HCT116 (cell line): ENCODE measurements at regions not wholly inside any gene's neighbourhood (a gene's known extent, or its start where the extent isn't known, plus 50 kb on each side); places are given as distances from the start of the nearest gene placed in this dataset.

Experiments used
- ATAC-seq: fragments of 200-7000 bp; cut with Tn5 transposase; 2 replicates; pipeline ENCODE4 v1.9.1; 2020; ENCODE audit warnings: mild to moderate bottlenecking, moderate library complexity
- BruUV-seq: library from RNA; stranded (reverse); fragments of 400-500 nt; replicated peaks from 2 replicates; lab custom pipeline; 2021; lab: Mats Ljungman, UMichigan
- CTCF ChIA-PET: fragments of 300-600 bp; sonication (Branson Sonifier 250); formaldehyde crosslinking; loops from one replicate; lab custom pipeline; 2021; ENCODE audit warnings: antibody characterized with exemption; lab: Charles Lee
- POLR2A ChIA-PET: fragments of 300-600, 350-600 bp; sonication (Branson Sonifier 250); formaldehyde crosslinking; loops from one replicate; lab custom pipeline; 2021; ENCODE audit warnings: antibody characterized with exemption; lab: Charles Lee
- RAD21 ChIA-PET, 2 experiments: fragments of 300-600 bp; sonication (Branson Sonifier 250); formaldehyde crosslinking; loops; one replicate each; lab custom pipeline; 2023; ENCODE audit warnings: low total read pairs in 2 of 2; ENCODE audit not compliant: uncharacterized antibody in 2 of 2, unreplicated experiment in 2 of 2, low non-redundant PET in 1 of 2; lab: Charles Lee
- DNase-seq: peaks from one replicate; pipeline ENCODE4 v3.0.0-alpha.2; 2010; ENCODE audit warnings: low read depth, low spot score
- H2AFZ ChIP-seq: fragments of 200-600 bp; shearing (Covaris generic), sonication (generic); 2 replicates; pipeline ENCODE4 v1.6.1; 2017; ENCODE audit warnings: low read depth, mixed run types, mixed read lengths, antibody characterized with exemption, low read length; ENCODE audit not compliant: poor library complexity, severe bottlenecking
- H3K27ac ChIP-seq: 2 replicates; pipeline ENCODE4 v1.5.1; 2012; ENCODE audit warnings: low read depth, low read length
- H3K27me3 ChIP-seq: fragments of 200-600 bp; sonication (generic); 2 replicates; pipeline ENCODE4 v1.6.1; 2016; ENCODE audit warnings: mixed run types, low read length, mixed read lengths; ENCODE audit not compliant: insufficient read depth
- H3K36me3 ChIP-seq, 2 experiments: fragments of 200-500 bp in 1 of 2; fragments of 200-600 bp in 1 of 2; sonication (Bioruptor generic) in 1 of 2; sonication (generic) in 1 of 2; 2 replicates each; pipeline versions ENCODE4 v1.5.1 to v1.6.1; 2014 to 2016; ENCODE audit warnings: low read length in 2 of 2, inconsistent platforms in 1 of 2, mixed read lengths in 1 of 2, mixed run types in 1 of 2; ENCODE audit not compliant: insufficient read depth in 2 of 2, control insufficient read depth in 1 of 2
- H3K4me1 ChIP-seq, 2 experiments: fragments of 200-600 bp in 1 of 2; sonication (generic) in 1 of 2; 2 replicates each; pipeline versions ENCODE4 v1.5.1 to v1.6.1; 2012 to 2017; ENCODE audit warnings: low read length in 2 of 2, inconsistent platforms in 1 of 2, mild to moderate bottlenecking in 1 of 2, mixed read lengths in 1 of 2, mixed run types in 1 of 2, moderate library complexity in 1 of 2; ENCODE audit not compliant: insufficient read depth in 2 of 2, control insufficient read depth in 1 of 2
- H3K4me2 ChIP-seq: fragments of 200-600 bp; sonication (generic); 2 replicates; pipeline ENCODE4 v1.6.1; 2017; ENCODE audit warnings: mixed run types, low read length, mixed read lengths
- H3K4me3 ChIP-seq, 2 experiments: fragments of 200-600 bp in 1 of 2; sonication (generic) in 1 of 2; replicated peaks in 1 of 2; 2 replicates each; pipeline ENCODE4 v1.5.1; 2011 to 2016; ENCODE audit warnings: low read length in 2 of 2, control low read depth in 1 of 2, low read depth in 1 of 2, mild to moderate bottlenecking in 1 of 2, mixed read lengths in 1 of 2, mixed run types in 1 of 2
- H3K79me2 ChIP-seq: fragments of 200-600 bp; sonication (generic); 2 replicates; pipeline ENCODE4 v1.6.1; 2017; ENCODE audit warnings: mild to moderate bottlenecking, mixed run types, low read length, moderate library complexity, mixed read lengths; ENCODE audit not compliant: insufficient read depth
- H3K9ac ChIP-seq: fragments of 200-600 bp; sonication (generic); 2 replicates; pipeline ENCODE4 v1.6.1; 2016; ENCODE audit warnings: low read length, mixed read lengths
- H3K9me2 ChIP-seq: fragments of 200-600 bp; sonication (generic), shearing (Covaris generic); 2 replicates; pipeline ENCODE4 v1.6.1; 2017; ENCODE audit warnings: mixed run types, mild to moderate bottlenecking, moderate library complexity; ENCODE audit not compliant: insufficient read depth
- H3K9me3 ChIP-seq, 2 experiments: fragments of 200-500 bp in 1 of 2; fragments of 200-600 bp in 1 of 2; sonication (Bioruptor generic) in 1 of 2; sonication (generic) in 1 of 2; 2 replicates each; pipeline ENCODE4 v1.6.1; 2014 to 2017; ENCODE audit warnings: low read length in 2 of 2, mixed read lengths in 2 of 2, inconsistent platforms in 1 of 2, low read depth in 1 of 2, mild to moderate bottlenecking in 1 of 2, mixed run types in 1 of 2, moderate library complexity in 1 of 2; ENCODE audit not compliant: control insufficient read depth in 1 of 2, insufficient read depth in 1 of 2
- H4K20me1 ChIP-seq: fragments of 200-600 bp; sonication (generic), shearing (Covaris generic); 2 replicates; pipeline ENCODE4 v1.6.1; 2017; ENCODE audit warnings: mixed run types, mild to moderate bottlenecking, moderate library complexity; ENCODE audit not compliant: insufficient read depth
- ATF3 ChIP-seq: IDR thresholded peaks from 2 replicates; pipeline ENCODE4 v1.6.1; 2012
- CTCF ChIP-seq, 3 experiments: fragments of 200-600 bp in 1 of 3; sonication (generic) in 1 of 3; IDR thresholded peaks in 2 of 3; conservative IDR thresholded peaks in 1 of 3; 2 replicates each; pipeline ENCODE4 v1.5.1; 2012 to 2017; ENCODE audit warnings: low read depth in 2 of 3, low read length in 2 of 3, antibody characterized with exemption in 1 of 3, borderline replicate concordance in 1 of 3, control low read depth in 1 of 3, mild to moderate bottlenecking in 1 of 3, mixed read lengths in 1 of 3, mixed run types in 1 of 3, moderate library complexity in 1 of 3; ENCODE audit not compliant: insufficient read depth in 1 of 3
- EZH2 ChIP-seq: fragments of 200-600 bp; sonication (generic); IDR thresholded peaks from 2 replicates; pipeline ENCODE4 v1.6.1; 2017; ENCODE audit warnings: antibody characterized with exemption, mixed run types
- MAX ChIP-seq: IDR thresholded peaks from 2 replicates; pipeline ENCODE4 v1.6.1; 2012
- POLR2AphosphoS5 ChIP-seq: IDR thresholded peaks from 2 replicates; pipeline ENCODE4 v1.6.1; 2011; ENCODE audit warnings: mild to moderate bottlenecking, low read depth, low read length, moderate library complexity
- YY1 ChIP-seq: IDR thresholded peaks from 2 replicates; pipeline ENCODE4 v1.6.1; 2011; ENCODE audit warnings: low read length, low read depth, moderate library complexity, mild to moderate bottlenecking; ENCODE audit not compliant: insufficient replicate concordance; ENCODE audit errors: extremely low read depth
- ZBTB33 ChIP-seq: IDR thresholded peaks from 2 replicates; pipeline ENCODE4 v1.6.1; 2011; ENCODE audit warnings: mild to moderate bottlenecking, low read length, moderate library complexity; ENCODE audit not compliant: insufficient replicate concordance; ENCODE audit errors: extremely low read depth
- ZFX ChIP-seq: fragments of 450-650 bp; IDR thresholded peaks from 2 replicates; pipeline ENCODE4 v1.6.1; 2017
- ZNF274 ChIP-seq: fragments of 200-500 bp; sonication (Bioruptor generic); IDR thresholded peaks from 2 replicates; pipeline ENCODE4 v1.6.1; 2014; ENCODE audit warnings: mild to moderate bottlenecking, low read depth, low read length, inconsistent platforms
- intact Hi-C: fragments of 100-400 bp; cut with micrococcal nuclease; formaldehyde crosslinking; loops from 2 replicates; pipeline ENCODE4 v1.10.0; 2022

GRCh38 chr7:136533732-136534131 is 334.7 kb upstream of the CHRM2 start:
- no TSS peak for BruUV-seq
- no peaks in the 10 kb centered on the region for H3K79me2 ChIP-seq
- H3K27ac ChIP-seq, result no peak overlapping the region
- TF ChIP-seq YY1 (no peak), CTCF (IDR thresholded peaks at IDR 0.05 in 2 of 3, conservative IDR thresholded peaks at IDR 0.05 in 1 of 3; ENCODE audit: borderline replicate concordance in 1 of 3, insufficient read depth in 1 of 3, low read depth in 2 of 3, low read length in 2 of 3) (no peak), ATF3 (no peak), POLR2AphosphoS5 (no peak), ZBTB33 (no peak), EZH2 (no peak), MAX (no peak), ZFX (no peak), ZNF274 (no peak)
- H3K4me3 ChIP-seq, result no peak overlapping the region
- ChIA-PET POLR2A (no interaction called here), RAD21 (no interaction called here), CTCF (no interaction called here)
- no peak for ATAC-seq
- no peaks in the 10 kb centered on the region for H4K20me1 ChIP-seq
- H3K4me1 ChIP-seq, result no peaks in the 10 kb centered on the region
- no peaks in the 10 kb centered on the region for H3K36me3 ChIP-seq
- H3K9ac ChIP-seq, result no peak overlapping the region
- no peaks in the 10 kb centered on the region for H3K27me3 ChIP-seq
- H3K4me2 ChIP-seq, result no peak overlapping the region
- H3K9me3 ChIP-seq, result peaks cover 0 to 6% of the 10 kb centered on the region in 2 experiments; a peak in 2 of 4 replicates
- no peaks in the 10 kb centered on the region for H3K9me2 ChIP-seq
- DNase-seq, result no peak
- intact Hi-C loops, result no loop called here
- no peak overlapping the region for H2AFZ ChIP-seq
